A549 (cell line): ENCODE measurements at regions not wholly inside any gene's neighbourhood (a gene's known extent, or its start where the extent isn't known, plus 50 kb on each side); places are given as distances from the start of the nearest gene placed in this dataset.

Experiments
- ATAC-seq, 2 experiments: fragments of 200-7000 bp in 1 of 2; fragments of >200 bp in 1 of 2; cut with Nextera tagmentation in 1 of 2; cut with Tn5 transposase in 1 of 2; 3 replicates each; pipeline versions ENCODE4 v1.8.0 to v1.9.1; 2018 to 2020; ENCODE audit warnings: mild to moderate bottlenecking in 1 of 2, moderate library complexity in 1 of 2
- CTCF ChIA-PET: fragments of 300-600 bp; sonication (Branson Sonifier 250); formaldehyde crosslinking; extraction: SDS; loops from one replicate; lab custom pipeline; 2021; ENCODE audit warnings: antibody characterized with exemption, inconsistent platforms; lab: Yijun Ruan, JAX
- POLR2A ChIA-PET: fragments of 350-600 bp; formaldehyde crosslinking; extraction: SDS; loops from one replicate; lab custom pipeline; 2021; ENCODE audit warnings: antibody characterized with exemption, inconsistent platforms; lab: Yijun Ruan, JAX
- DNase-seq, 2 experiments: peaks; one replicate each; pipeline versions ENCODE4 v3.0.0 to v3.0.0-alpha.2; 2011 to 2016; ENCODE audit warnings: low read depth in 1 of 2, low spot score in 1 of 2
- FAIRE-seq: peaks from 2 replicates; lab custom pipeline; 2011; peaks lifted over from hg19 to GRCh38; lab: Jason Lieb, UNC
- H3K27ac ChIP-seq, 2 experiments: fragments of >200 bp; sonication (Bioruptor Twin); formaldehyde crosslinking; 3 replicates each; pipeline ENCODE4 v1.5.1; 2016 to 2017
- H3K4me1 ChIP-seq: fragments of >200 bp; sonication (Bioruptor Twin); formaldehyde crosslinking; 3 replicates; pipeline ENCODE4 v1.6.1; 2016
- H3K4me2 ChIP-seq: fragments of >200 bp; sonication (Bioruptor Twin); formaldehyde crosslinking; 3 replicates; pipeline ENCODE4 v1.6.1; 2016
- H3K4me3 ChIP-seq: fragments of >200 bp; sonication (Bioruptor Twin); formaldehyde crosslinking; 3 replicates; pipeline ENCODE4 v1.5.1; 2016
- H3K9me3 ChIP-seq: fragments of >200 bp; sonication (Bioruptor Twin); formaldehyde crosslinking; 3 replicates; pipeline ENCODE4 v1.6.1; 2016
- BHLHE40 ChIP-seq: IDR thresholded peaks from 2 replicates; pipeline ENCODE4 v1.6.1; 2012; ENCODE audit warnings: low read depth, low read length, inconsistent platforms
- CHD2 ChIP-seq: fragments of 150-350 bp; IDR thresholded peaks from 2 replicates; pipeline ENCODE4 v1.6.1; 2014; ENCODE audit warnings: low read length; ENCODE audit not compliant: partially characterized antibody
- EHF ChIP-seq: fragments of 250-450 bp; sonication (Bioruptor Pico); IDR thresholded peaks from 2 replicates; pipeline ENCODE4 v1.5.0; 2020; ENCODE audit warnings: mild to moderate bottlenecking
- EHMT2 ChIP-seq: fragments of 200-600 bp; sonication (generic); IDR thresholded peaks from 2 replicates; pipeline ENCODE4 v1.6.1; 2016; ENCODE audit warnings: antibody characterized with exemption, low read depth, mild to moderate bottlenecking, moderate library complexity
- EP300 ChIP-seq, 2 experiments: fragments of >200 bp; sonication (Bioruptor Twin); formaldehyde crosslinking; IDR thresholded peaks; 2 replicates in 1 of 2; 3 replicates in 1 of 2; pipeline ENCODE4 v1.6.1; 2016 to 2017
- FOSB ChIP-seq: fragments of 250-450 bp; sonication (Bioruptor Pico); IDR thresholded peaks from 2 replicates; pipeline ENCODE4 v1.5.0; 2020; ENCODE audit warnings: mild to moderate bottlenecking, moderate library complexity
- FOSL2 ChIP-seq, 2 experiments: fragments of 450-650 bp in 1 of 2; fragments of >200 bp in 1 of 2; sonication (Bioruptor Twin) in 1 of 2; formaldehyde crosslinking; IDR thresholded peaks; 2 replicates each; pipeline versions ENCODE4 v1.5.0 to v1.6.1; 2016 to 2020; ENCODE audit warnings: mild to moderate bottlenecking in 1 of 2, moderate library complexity in 1 of 2
- FOXS1 ChIP-seq: fragments of 250-450 bp; sonication (Bioruptor Pico); IDR thresholded peaks from 2 replicates; pipeline ENCODE4 v1.5.0; 2020; ENCODE audit warnings: mild to moderate bottlenecking, moderate library complexity
- GATA3 ChIP-seq: IDR thresholded peaks from 2 replicates; pipeline ENCODE4 v1.6.1; 2012; ENCODE audit warnings: borderline replicate concordance
- HDAC2 ChIP-seq: fragments of 200-600 bp; sonication (generic); IDR thresholded peaks from 2 replicates; pipeline ENCODE4 v1.6.1; 2016
- HEYL ChIP-seq: fragments of 250-450 bp; sonication (Bioruptor Pico); IDR thresholded peaks from 2 replicates; pipeline ENCODE4 v1.8.0; 2021; ENCODE audit warnings: mild to moderate bottlenecking, moderate library complexity
- HOXB13 ChIP-seq: fragments of 250-450 bp; sonication (Bioruptor Pico); IDR thresholded peaks from 2 replicates; pipeline ENCODE4 v1.5.0; 2020; ENCODE audit warnings: low read depth, mild to moderate bottlenecking, moderate library complexity
- HOXB5 ChIP-seq: fragments of 250-450 bp; sonication (Bioruptor Pico); IDR thresholded peaks from 2 replicates; pipeline ENCODE4 v1.5.0; 2020; ENCODE audit warnings: mild to moderate bottlenecking, moderate library complexity
- JUNB ChIP-seq: fragments of >200 bp; sonication (Bioruptor Twin); formaldehyde crosslinking; IDR thresholded peaks from 2 replicates; pipeline ENCODE4 v1.6.1; 2016
- KDM1A ChIP-seq: fragments of 200-600 bp; sonication (generic); IDR thresholded peaks from 2 replicates; pipeline ENCODE4 v1.6.1; 2016; ENCODE audit warnings: low read depth, mild to moderate bottlenecking
- MAFK ChIP-seq: fragments of 450-650 bp; IDR thresholded peaks from 2 replicates; pipeline ENCODE4 v1.6.1; 2014; ENCODE audit not compliant: partially characterized antibody
- NPAS2 ChIP-seq: fragments of 250-450 bp; sonication (Bioruptor Pico); IDR thresholded peaks from 2 replicates; pipeline ENCODE4 v1.8.0; 2022; ENCODE audit warnings: mild to moderate bottlenecking, moderate library complexity, borderline replicate concordance
- POLR2A ChIP-seq: IDR thresholded peaks from 2 replicates; pipeline ENCODE4 v1.6.1; 2012; ENCODE audit warnings: mild to moderate bottlenecking, low read length
- RARB ChIP-seq: fragments of 250-450 bp; sonication (Bioruptor Pico); IDR thresholded peaks from 2 replicates; pipeline ENCODE4 v1.8.0; 2021; ENCODE audit warnings: mild to moderate bottlenecking, moderate library complexity
- RFX5 ChIP-seq: fragments of 450-650 bp; IDR thresholded peaks from 2 replicates; pipeline ENCODE4 v1.7.1; 2014; ENCODE audit warnings: antibody characterized with exemption, mild to moderate bottlenecking, moderate library complexity
- RNF2 ChIP-seq: fragments of 200-600 bp; sonication (generic); IDR thresholded peaks from 2 replicates; pipeline ENCODE4 v1.6.1; 2016; ENCODE audit warnings: low read depth, mild to moderate bottlenecking, antibody characterized with exemption, moderate library complexity, borderline replicate concordance
- TP53 ChIP-seq: fragments of 250-450 bp; sonication (Bioruptor Pico); IDR thresholded peaks from 2 replicates; pipeline ENCODE4 v1.5.0; 2021; ENCODE audit warnings: mild to moderate bottlenecking, moderate library complexity
- ZNF302 ChIP-seq: fragments of 250-450 bp; sonication (Bioruptor Pico); IDR thresholded peaks from 2 replicates; pipeline ENCODE4 v1.9.0; 2021; ENCODE audit warnings: inconsistent platforms, mild to moderate bottlenecking, moderate library complexity
- WGBS: methylation state at CpG from one replicate; pipeline ENCODE4 v1.1.6; 2017; ENCODE audit errors: missing lambda C conversion rate; 5-methylcytosine and 5-hydroxymethylcytosine counted together
- TF ChIP-seq, protein P1 (sequence below): fragments of 200-600 bp; sonication (generic); IDR thresholded peaks from 2 replicates; pipeline ENCODE4 v1.6.1; 2016; ENCODE audit warnings: antibody characterized with exemption, mild to moderate bottlenecking, moderate library complexity
- TF ChIP-seq, protein P2 (sequence below): fragments of 250-450 bp; sonication (Bioruptor Pico); IDR thresholded peaks from 2 replicates; pipeline ENCODE4 v1.5.0; 2020; ENCODE audit warnings: low read depth, mild to moderate bottlenecking, moderate library complexity
- TF ChIP-seq, protein P3 (sequence below): fragments of >200 bp; sonication (Bioruptor Twin); formaldehyde crosslinking; IDR thresholded peaks from 2 replicates; pipeline ENCODE4 v1.6.1; 2016
- TF ChIP-seq, protein P4 (sequence below): IDR thresholded peaks from 2 replicates; pipeline ENCODE4 v1.6.1; 2012

DNA sequence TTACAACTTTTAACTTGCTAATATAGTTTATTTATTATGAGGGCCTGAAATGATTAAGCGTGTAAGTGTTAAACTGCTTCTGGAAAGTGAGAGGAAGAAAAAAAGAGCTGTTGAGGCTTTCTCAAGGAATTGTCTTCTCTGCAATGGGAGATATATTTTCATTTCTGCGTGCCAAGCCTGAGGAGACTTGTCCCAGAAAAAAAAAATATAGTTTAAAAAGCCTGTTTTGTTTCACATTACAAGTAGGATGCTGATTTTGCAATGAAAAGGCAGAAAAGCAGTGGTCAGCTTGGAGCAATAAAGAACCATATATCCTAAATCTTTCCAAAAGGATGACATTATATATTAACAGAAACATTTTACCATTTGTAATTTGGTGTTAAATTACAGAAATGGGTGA lies 115.5 kb downstream of the GMNC start:
- DNase-seq (no peak), ATAC-seq (no peak), FAIRE-seq (no peak)
- H3K9me3 ChIP-seq, result no peaks in the 10 kb centered on the region
- no peak for TF ChIP-seq BHLHE40
- no peak for TF ChIP-seq POLR2A
- no peak for TF ChIP-seq GATA3
- no peak for TF ChIP-seq HOXB5 (CRISPR knock-in tag)
- no peak for TF ChIP-seq EP300 (IDR thresholded peaks at IDR 0.05)
- no peak for TF ChIP-seq HOXB13 (CRISPR knock-in tag)
- no peak for TF ChIP-seq CHD2
- TF ChIP-seq FOSB (CRISPR knock-in tag), result no peak
- TF ChIP-seq RNF2, result no peak
- TF ChIP-seq, protein P1, sequence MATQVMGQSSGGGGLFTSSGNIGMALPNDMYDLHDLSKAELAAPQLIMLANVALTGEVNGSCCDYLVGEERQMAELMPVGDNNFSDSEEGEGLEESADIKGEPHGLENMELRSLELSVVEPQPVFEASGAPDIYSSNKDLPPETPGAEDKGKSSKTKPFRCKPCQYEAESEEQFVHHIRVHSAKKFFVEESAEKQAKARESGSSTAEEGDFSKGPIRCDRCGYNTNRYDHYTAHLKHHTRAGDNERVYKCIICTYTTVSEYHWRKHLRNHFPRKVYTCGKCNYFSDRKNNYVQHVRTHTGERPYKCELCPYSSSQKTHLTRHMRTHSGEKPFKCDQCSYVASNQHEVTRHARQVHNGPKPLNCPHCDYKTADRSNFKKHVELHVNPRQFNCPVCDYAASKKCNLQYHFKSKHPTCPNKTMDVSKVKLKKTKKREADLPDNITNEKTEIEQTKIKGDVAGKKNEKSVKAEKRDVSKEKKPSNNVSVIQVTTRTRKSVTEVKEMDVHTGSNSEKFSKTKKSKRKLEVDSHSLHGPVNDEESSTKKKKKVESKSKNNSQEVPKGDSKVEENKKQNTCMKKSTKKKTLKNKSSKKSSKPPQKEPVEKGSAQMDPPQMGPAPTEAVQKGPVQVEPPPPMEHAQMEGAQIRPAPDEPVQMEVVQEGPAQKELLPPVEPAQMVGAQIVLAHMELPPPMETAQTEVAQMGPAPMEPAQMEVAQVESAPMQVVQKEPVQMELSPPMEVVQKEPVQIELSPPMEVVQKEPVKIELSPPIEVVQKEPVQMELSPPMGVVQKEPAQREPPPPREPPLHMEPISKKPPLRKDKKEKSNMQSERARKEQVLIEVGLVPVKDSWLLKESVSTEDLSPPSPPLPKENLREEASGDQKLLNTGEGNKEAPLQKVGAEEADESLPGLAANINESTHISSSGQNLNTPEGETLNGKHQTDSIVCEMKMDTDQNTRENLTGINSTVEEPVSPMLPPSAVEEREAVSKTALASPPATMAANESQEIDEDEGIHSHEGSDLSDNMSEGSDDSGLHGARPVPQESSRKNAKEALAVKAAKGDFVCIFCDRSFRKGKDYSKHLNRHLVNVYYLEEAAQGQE, result no peak
- TF ChIP-seq, protein P2, sequence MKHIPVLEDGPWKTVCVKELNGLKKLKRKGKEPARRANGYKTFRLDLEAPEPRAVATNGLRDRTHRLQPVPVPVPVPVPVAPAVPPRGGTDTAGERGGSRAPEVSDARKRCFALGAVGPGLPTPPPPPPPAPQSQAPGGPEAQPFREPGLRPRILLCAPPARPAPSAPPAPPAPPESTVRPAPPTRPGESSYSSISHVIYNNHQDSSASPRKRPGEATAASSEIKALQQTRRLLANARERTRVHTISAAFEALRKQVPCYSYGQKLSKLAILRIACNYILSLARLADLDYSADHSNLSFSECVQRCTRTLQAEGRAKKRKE, result no peak
- no peak for TF ChIP-seq NPAS2 (CRISPR knock-in tag)
- TF ChIP-seq HEYL (CRISPR knock-in tag), result no peak
- no peak for TF ChIP-seq KDM1A
- TF ChIP-seq, protein P3, sequence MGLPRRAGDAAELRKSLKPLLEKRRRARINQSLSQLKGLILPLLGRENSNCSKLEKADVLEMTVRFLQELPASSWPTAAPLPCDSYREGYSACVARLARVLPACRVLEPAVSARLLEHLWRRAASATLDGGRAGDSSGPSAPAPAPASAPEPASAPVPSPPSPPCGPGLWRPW, result no peak
- no peak for TF ChIP-seq EHF
- TF ChIP-seq, protein P4, sequence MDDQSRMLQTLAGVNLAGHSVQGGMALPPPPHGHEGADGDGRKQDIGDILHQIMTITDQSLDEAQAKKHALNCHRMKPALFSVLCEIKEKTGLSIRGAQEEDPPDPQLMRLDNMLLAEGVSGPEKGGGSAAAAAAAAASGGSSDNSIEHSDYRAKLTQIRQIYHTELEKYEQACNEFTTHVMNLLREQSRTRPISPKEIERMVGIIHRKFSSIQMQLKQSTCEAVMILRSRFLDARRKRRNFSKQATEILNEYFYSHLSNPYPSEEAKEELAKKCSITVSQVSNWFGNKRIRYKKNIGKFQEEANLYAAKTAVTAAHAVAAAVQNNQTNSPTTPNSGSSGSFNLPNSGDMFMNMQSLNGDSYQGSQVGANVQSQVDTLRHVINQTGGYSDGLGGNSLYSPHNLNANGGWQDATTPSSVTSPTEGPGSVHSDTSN, result no peak
- TF ChIP-seq RARB (CRISPR knock-in tag), result no peak
- no peak overlapping the region for H3K4me3 ChIP-seq
- WGBS, result 63% methylated on average over 2 of the region's 2 CpGs
- no peaks in the 10 kb centered on the region for H3K4me1 ChIP-seq
- no peak overlapping the region for H3K4me2 ChIP-seq
- ChIA-PET POLR2A (no interaction called here), CTCF (no interaction called here)
- no peak overlapping the region for H3K27ac ChIP-seq

DNA sequence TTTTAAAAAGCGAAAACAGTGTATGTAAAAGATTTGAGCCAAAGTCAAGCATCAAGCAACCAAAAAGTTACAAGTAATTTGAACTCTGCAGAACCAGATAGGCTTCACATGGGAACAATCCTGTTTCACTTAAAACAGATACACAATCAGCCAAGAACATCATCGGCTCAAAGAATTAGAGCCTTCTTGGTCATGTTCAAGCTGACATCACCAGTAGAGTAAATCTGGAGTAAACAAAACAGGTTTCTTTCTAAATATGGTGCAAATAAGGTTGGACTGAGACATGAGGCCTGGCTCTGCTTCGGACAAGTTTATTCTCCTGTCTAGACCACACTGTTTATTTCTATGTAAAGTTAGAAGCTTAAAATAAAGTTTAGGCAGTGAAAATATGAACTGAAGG lies 116.0 kb downstream of the GMNC start:
- Histone ChIP-seq H3K4me2 (no peak overlapping the region), H3K4me3 (no peak overlapping the region), H3K9me3 (no peaks in the 10 kb centered on the region), H3K27ac (no peak overlapping the region), H3K4me1 (no peaks in the 10 kb centered on the region)
- WGBS, result 82% methylated on average over 3 of the region's 3 CpGs
- FAIRE-seq, result no peak
- DNase-seq, result no peak
- no peak for TF ChIP-seq JUNB
- TF ChIP-seq EHMT2, result no peak
- no peak for TF ChIP-seq BHLHE40
- TF ChIP-seq ZNF302, result no peak
- no peak for TF ChIP-seq CHD2
- TF ChIP-seq MAFK, result no peak
- TF ChIP-seq FOXS1 (CRISPR knock-in tag), result no peak
- TF ChIP-seq EP300 (IDR thresholded peaks at IDR 0.05), result no peak
- TF ChIP-seq, protein P1, result no peak
- no peak for TF ChIP-seq TP53 (CRISPR knock-in tag)
- TF ChIP-seq RFX5, result no peak
- TF ChIP-seq FOSL2 (IDR thresholded peaks at IDR 0.05), result no peak
- no peak for TF ChIP-seq FOSL2 (CRISPR knock-in tag; IDR thresholded peaks at IDR 0.05)
- TF ChIP-seq RARB (CRISPR knock-in tag), result no peak
- no peak for TF ChIP-seq HDAC2
- POLR2A ChIA-PET, result no interaction called here
- CTCF ChIA-PET, result no interaction called here
- ATAC-seq, result no peak
